Right lobe of liver (tissue), 4 donors: ENCODE measurements at regions not wholly inside any gene's neighbourhood (a gene's known extent, or its start where the extent isn't known, plus 50 kb on each side); places are given as distances from the start of the nearest gene placed in this dataset.

Experiments
- POLR2A ChIP-seq: fragments of 450-650 bp; IDR thresholded peaks from one replicate; pipeline ENCODE4 v1.6.1; 2017; ENCODE audit warnings: antibody characterized with exemption, mild to moderate bottlenecking
- TF ChIP-seq, protein P1 (sequence below), 4 donors: fragments of 200-600 bp in 3 of 4; fragments of 450-650 bp in 1 of 4; IDR thresholded peaks; one replicate each; pipeline versions ENCODE4 v1.5.1 to v1.8.0; 2016 to 2022; ENCODE audit warnings: antibody characterized with exemption in 4 of 4, mild to moderate bottlenecking in 2 of 4
- donor health status: DM: no; HTN: no; CAD: no.
- donor health status: DM: no; HTN: no; CAD: no.
- donor health status: DM: no; HTN: yes; CAD: no.

DNA sequence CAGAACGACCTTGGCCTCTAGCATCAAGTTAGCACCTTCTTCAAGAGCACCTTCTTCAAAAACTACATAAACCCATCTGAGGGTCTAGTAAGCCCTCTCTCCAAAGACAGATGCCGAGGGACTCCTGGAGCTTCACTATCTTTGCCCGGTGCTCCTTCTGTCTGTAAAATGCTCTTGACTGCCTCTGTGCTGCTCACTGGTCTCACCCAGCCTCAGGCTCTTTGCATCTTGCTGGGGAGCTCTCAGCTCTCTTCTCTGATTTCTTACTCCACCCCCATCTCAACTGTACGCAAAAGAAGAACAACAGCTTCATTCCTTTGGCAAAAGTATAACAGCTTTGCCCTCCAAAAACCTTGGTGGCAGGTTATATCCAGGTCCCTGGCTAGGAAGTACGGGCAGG, 404.2 kb downstream of the KLF12 start:
- TF ChIP-seq, protein P1, sequence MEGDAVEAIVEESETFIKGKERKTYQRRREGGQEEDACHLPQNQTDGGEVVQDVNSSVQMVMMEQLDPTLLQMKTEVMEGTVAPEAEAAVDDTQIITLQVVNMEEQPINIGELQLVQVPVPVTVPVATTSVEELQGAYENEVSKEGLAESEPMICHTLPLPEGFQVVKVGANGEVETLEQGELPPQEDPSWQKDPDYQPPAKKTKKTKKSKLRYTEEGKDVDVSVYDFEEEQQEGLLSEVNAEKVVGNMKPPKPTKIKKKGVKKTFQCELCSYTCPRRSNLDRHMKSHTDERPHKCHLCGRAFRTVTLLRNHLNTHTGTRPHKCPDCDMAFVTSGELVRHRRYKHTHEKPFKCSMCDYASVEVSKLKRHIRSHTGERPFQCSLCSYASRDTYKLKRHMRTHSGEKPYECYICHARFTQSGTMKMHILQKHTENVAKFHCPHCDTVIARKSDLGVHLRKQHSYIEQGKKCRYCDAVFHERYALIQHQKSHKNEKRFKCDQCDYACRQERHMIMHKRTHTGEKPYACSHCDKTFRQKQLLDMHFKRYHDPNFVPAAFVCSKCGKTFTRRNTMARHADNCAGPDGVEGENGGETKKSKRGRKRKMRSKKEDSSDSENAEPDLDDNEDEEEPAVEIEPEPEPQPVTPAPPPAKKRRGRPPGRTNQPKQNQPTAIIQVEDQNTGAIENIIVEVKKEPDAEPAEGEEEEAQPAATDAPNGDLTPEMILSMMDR (IDR thresholded peaks at IDR 0.05), result no peak
- no peak for TF ChIP-seq POLR2A
